Activated CD4-positive, alpha-beta T cell treated with anti-CD3 and anti-CD28 coated beads for 4 hours (primary cell): ENCODE measurements at regions not wholly inside any gene's neighbourhood (a gene's known extent, or its start where the extent isn't known, plus 50 kb on each side); places are given as distances from the start of the nearest gene placed in this dataset.
"Not testable (repeated sequence)": the region's sequence is repeated elsewhere in the genome, so short reads cannot be mapped to it uniquely, and the experiment has no call there.

Experiments
- DNase-seq, 2 donors: peaks; one replicate each; pipeline ENCODE4 v3.0.0-alpha.2; 2020

- no peak for DNase-seq
Measured at GRCh38 chr6:134602123-134602522, 284.2 kb upstream of the SGK1 start.

- DNase-seq = no peak
Measured at GRCh38 chr6:134600671-134601070, 282.8 kb upstream of the SGK1 start.

GRCh38 chr6:134599079-134599478 is 281.2 kb upstream of the SGK1 start:
- no peak for DNase-seq

DNA sequence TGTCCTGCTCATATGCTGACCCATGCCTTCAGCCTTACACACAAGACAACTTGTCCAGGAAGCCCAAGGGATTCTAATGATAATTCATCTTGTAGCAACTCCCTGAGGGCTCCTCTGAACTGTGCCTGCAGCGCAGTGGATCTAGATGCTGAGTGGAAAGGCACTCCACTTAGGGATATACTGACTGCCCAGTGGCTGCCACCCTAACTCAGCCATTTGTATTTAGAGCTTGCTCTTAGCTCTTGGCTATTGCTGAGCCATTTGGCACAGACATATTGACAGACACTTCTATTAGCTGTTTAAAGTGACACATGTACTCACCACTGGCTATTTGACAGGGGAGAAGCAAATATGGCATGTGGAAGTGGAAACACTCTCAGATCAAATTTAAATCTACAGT is 278.3 kb upstream of the SGK1 start:
- DNase-seq = no peak

- no peak for DNase-seq
Measured at GRCh38 chr6:134594881-134595280, 277.0 kb upstream of the SGK1 start.

DNA sequence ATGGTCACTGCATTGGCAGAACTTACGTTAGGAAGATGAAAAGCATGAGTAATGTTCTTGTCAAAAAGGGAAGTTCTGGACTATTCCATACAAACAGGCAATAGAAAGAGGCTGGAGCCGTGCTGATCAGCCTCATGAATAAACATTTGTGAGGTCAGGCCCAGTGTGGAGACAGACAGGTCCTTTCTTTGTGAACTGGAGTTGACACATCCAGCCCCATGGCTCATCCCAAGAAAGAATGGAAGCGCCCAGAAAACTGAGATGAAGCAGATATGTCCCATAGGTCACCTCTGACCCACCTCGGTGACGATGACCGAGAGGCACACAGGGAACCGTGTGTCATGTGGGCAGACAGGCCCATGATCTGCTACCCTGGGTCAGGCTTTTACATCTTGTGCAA is 276.0 kb upstream of the SGK1 start:
- no peak for DNase-seq

DNA sequence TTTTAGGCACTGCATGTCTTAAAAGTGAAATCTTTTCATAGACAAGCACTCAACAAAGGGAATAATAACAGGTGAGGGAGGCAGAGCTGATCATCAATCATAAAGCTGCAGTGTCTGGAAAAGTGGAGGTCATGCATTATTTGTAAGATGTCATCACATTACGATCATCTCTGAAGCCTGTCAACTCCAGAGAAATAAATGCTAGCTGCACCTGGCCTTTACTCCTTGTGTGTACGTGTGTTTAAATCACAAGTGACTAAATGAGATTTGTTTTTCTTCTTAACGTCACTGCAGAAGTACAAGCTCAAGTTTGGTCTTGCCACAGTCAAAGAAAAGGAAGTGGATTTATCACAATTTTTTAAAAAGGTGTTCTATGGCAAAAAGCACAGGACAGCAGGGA is 275.5 kb upstream of the SGK1 start:
- DNase-seq = no peak

- no peak for DNase-seq
Measured at GRCh38 chr6:134593024-134593423, 275.1 kb upstream of the SGK1 start.

- no peak for DNase-seq
Measured at GRCh38 chr6:134590449-134590848, 272.5 kb upstream of the SGK1 start.

GRCh38 chr6:134590004-134590403 is 272.1 kb upstream of the SGK1 start:
- no peak for DNase-seq

DNA sequence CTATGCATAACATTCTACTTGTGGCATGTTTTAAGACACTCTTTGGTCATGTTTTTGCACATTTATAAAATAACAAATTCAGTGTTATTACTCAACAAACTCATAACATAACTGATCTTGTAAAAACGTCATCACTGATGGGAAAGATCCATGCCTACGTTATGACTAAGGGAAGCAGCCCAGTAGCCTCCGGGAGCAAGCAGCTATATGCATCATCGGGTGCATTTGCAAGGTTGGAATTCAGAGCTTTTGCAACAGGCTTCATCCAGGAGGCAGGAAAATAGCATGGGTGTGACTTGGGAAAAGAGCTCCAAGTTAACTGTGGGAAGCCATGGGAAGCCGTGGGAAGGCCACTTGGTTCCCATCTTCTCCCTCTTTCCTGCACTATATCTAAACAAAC is 271.6 kb upstream of the SGK1 start:
- no peak for DNase-seq

DNA sequence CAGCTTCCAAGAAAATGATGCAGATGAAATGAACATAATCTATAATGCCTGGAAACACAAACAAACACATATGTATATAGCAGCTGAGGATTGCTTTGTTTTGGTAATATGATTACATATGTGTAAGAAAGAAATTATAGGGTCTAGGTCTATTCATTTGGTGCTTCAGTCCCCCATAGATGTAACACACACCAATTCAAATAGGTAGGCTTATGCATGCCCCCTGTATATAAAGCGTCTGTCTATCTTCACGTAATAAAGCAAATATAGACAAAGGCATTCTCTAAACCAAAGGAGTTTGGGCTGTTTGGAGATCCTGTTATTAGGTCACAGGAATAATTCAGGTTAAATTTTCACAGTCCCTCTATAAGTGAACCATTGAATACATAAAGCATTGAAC is 270.4 kb upstream of the SGK1 start:
- DNase-seq = no peak

- DNase-seq = no peak
Measured at GRCh38 chr6:134585517-134585873, 267.6 kb upstream of the SGK1 start.

GRCh38 chr6:134584847-134585516 is 267.1 kb upstream of the SGK1 start:
- DNase-seq = no peak

GRCh38 chr6:134577998-134578397 is 260.1 kb upstream of the SGK1 start:
- no peak for DNase-seq

DNA sequence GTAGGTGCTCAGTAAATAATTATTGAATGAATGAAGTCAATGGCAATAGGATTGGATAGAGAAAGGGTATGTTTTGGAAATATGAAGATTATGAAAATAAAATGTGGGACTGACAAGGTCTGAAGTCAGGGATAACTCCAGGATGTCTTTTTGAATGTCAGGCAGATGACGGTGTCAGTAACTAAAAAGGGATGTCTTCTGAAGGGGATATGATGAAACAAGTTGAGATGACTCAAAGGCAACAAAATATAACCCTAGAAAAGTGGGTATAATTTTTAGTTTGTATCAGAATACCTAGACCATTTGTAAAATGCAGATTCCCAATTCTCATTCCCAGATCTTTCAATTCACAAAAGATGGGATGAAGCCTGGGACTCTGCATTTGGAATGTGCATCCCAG is 257.3 kb upstream of the SGK1 start:
- no peak for DNase-seq

DNA sequence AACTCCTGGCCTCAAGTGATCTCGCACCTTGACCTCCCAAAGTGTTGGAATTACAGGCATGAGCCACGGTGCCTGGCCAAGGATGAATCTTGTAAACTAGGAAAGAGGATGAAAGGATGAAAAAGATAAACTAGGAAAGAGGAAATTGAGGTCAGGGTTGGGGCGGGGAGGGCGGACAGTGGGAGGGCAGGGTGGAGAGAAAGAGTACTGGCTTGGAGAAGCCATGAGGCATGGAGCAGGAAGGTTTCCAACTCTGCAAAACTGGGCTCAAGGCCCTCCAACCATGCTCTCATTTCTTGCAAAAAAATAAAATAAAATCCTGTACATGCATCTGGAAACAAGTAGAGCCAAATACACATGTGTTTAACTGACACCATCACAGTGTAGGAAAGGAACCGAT is 256.6 kb upstream of the SGK1 start:
- no peak for DNase-seq

GRCh38 chr6:134569996-134570395 is 252.1 kb upstream of the SGK1 start:
- DNase-seq = not testable (repeated sequence)

DNA sequence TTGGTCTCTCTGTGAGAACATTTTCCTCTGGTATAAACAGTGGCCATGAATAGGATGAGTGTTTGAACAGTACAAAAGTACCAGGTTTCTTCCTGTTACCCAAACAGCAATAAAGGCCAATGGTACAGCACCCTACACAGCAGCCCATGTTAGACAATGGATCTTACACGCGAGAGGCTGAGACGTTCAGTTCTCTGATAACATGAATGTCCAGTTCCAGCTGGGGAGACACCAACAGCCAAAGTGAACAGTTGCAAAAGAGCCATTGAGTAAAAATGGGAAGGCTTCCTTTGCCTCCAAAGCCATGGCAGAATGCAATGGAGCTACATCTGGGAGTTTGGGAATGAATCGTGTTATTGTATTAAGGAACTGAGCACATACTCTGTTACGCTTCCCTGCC is 246.8 kb upstream of the SGK1 start:
- DNase-seq = no peak

DNA sequence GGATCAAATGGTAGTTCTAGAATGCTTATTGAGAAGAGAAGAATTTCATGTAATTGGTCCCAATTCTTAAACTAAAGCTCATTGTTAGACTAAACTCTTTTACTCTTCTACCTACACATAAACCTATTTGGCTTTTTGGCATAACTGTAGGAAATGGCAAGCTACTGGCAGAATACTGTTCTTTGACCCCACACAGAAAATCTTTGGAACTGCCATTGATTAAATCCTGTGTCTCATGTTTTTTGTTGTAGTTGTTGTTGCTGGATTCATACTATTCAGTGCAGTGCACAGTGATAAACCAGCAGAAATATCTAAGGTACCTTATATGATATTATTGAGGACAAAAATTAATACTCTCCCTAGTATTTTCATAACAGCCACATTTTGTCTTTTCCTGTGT is 242.1 kb upstream of the SGK1 start:
- no peak for DNase-seq

DNA sequence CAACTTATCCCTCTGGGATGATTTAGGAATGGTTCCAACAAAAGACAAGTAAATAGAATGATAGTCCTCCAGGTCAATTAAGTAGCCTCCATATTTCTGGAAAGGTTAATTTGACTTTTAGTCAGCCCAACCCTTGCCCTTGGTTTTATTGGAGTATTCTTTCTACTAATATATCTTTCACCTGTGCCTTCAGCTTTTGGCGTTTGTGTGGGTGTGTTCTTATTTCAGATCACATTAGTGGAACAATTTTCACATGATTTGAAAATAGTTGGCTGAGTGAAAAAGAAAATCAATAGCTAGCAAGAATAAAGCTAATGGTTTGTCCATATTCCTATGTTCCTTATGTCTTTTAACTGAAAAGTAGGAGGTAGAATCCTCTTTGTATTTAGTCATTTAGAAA is 239.6 kb upstream of the SGK1 start:
- no peak for DNase-seq

- no peak for DNase-seq
Measured at GRCh38 chr6:134555672-134556071, 237.8 kb upstream of the SGK1 start.

DNA sequence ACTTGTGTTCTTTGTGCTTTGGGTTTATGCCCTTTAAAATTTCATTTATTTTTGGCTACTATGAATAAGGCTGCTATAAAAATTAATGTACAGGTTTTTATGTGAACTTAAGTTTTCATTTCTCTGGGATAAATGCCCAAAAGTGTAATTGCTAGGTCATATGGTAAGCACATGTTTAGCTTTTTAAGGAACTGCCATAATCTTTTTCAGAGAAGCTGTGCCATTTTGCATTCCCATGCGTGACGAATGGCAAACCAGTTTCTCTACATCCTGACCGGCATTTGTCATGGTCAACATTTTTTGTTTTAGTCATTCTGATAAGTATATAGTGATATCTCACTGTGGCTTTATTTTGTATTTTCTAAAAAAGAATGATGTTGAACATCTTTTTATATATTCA is 236.0 kb upstream of the SGK1 start:
- no peak for DNase-seq

GRCh38 chr6:134551245-134551960 is 233.5 kb upstream of the SGK1 start:
- no peak for DNase-seq

DNA sequence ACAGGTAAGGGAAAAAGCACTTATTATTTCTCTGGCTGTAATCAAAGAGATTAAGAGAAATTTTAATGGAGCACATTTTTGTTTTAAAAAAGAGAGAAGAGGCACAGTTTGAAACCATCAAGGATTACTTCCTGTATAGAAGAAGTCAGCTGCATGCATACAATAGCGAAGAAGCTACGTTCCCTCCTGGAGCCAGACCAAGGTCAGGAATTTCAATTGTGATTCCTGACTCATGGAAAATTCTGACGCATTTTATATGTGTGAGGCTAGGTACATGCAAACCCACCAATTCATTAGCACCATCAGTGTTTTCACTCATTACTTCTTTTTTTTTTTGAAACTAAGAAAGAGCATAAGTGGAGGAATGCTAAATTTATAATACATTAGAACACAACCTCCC is 232.7 kb upstream of the SGK1 start:
- DNase-seq = no peak
